Liver (tissue), 8 donors: ENCODE measurements at regions not wholly inside any gene's neighbourhood (a gene's known extent, or its start where the extent isn't known, plus 50 kb on each side); places are given as distances from the start of the nearest gene placed in this dataset.

ENCODE experiments used
- DNase-seq: peaks from one replicate; pipeline ENCODE4 v3.0.0-alpha.2; 2017; ENCODE audit warnings: low spot score
- H3K27ac ChIP-seq, 2 donors: one replicate each; pipeline ENCODE4 v1.7.0; 2013; ENCODE audit warnings: inconsistent platforms in 2 of 2, low read length in 2 of 2, control low read depth in 1 of 2, low read depth in 1 of 2, mild to moderate bottlenecking in 1 of 2
- H3K27me3 ChIP-seq, 4 donors: one replicate each; pipeline versions ENCODE4 v1.6.1 to v1.7.0; 2013; ENCODE audit warnings: low read length in 3 of 4, inconsistent platforms in 1 of 4, mild to moderate bottlenecking in 1 of 4, moderate library complexity in 1 of 4; ENCODE audit not compliant: control insufficient read depth in 4 of 4, insufficient read depth in 4 of 4
- H3K36me3 ChIP-seq, 4 donors: one replicate each; pipeline versions ENCODE4 v1.6.1 to v1.7.0; 2013; ENCODE audit warnings: low read length in 3 of 4, mild to moderate bottlenecking in 3 of 4, low read depth in 1 of 4, moderate library complexity in 1 of 4; ENCODE audit not compliant: control insufficient read depth in 4 of 4, insufficient read depth in 3 of 4
- H3K4me1 ChIP-seq, 4 donors: one replicate each; pipeline versions ENCODE4 v1.6.1 to v1.7.0; 2013; ENCODE audit warnings: low read length in 3 of 4, mild to moderate bottlenecking in 3 of 4, moderate library complexity in 1 of 4; ENCODE audit not compliant: control insufficient read depth in 4 of 4, insufficient read depth in 4 of 4
- H3K4me3 ChIP-seq, 3 donors: one replicate each; pipeline versions ENCODE4 v1.6.1 to v1.7.0; 2013; ENCODE audit warnings: low read length in 3 of 3, control low read depth in 1 of 3, low read depth in 1 of 3, mild to moderate bottlenecking in 1 of 3
- H3K9ac ChIP-seq, 2 donors: one replicate each; pipeline ENCODE4 v1.7.0; 2013; ENCODE audit warnings: low read length in 2 of 2, mild to moderate bottlenecking in 2 of 2, moderate library complexity in 2 of 2, control low read depth in 1 of 2, low read depth in 1 of 2
- H3K9me3 ChIP-seq, 4 donors: one replicate each; pipeline versions ENCODE4 v1.6.1 to v1.7.0; 2013; ENCODE audit warnings: low read length in 3 of 4; ENCODE audit not compliant: control insufficient read depth in 4 of 4
- ATF3 ChIP-seq: IDR thresholded peaks from 2 replicates; pipeline ENCODE4 v1.6.1; 2016; ENCODE audit warnings: antibody characterized with exemption
- CTCF ChIP-seq: fragments of 150-350 bp; IDR thresholded peaks from 2 replicates; pipeline ENCODE4 v1.5.1; 2017; ENCODE audit warnings: improper control_type of control experiment, low read depth, low read length; ENCODE audit not compliant: missing input control
- EGR1 ChIP-seq, 2 donors: IDR thresholded peaks; 2 replicates each; pipeline ENCODE4 v1.6.1; 2016 to 2018; ENCODE audit warnings: antibody characterized with exemption in 2 of 2, low read depth in 2 of 2
- FOXA1 ChIP-seq: IDR thresholded peaks from 2 replicates; pipeline ENCODE4 v1.6.1; 2016; ENCODE audit warnings: antibody characterized with exemption
- FOXA2 ChIP-seq: IDR thresholded peaks from 2 replicates; pipeline ENCODE4 v1.6.1; 2016; ENCODE audit warnings: antibody characterized with exemption
- GABPA ChIP-seq, 2 donors: IDR thresholded peaks in 1 of 2; conservative IDR thresholded peaks in 1 of 2; 2 replicates each; pipeline ENCODE4 v1.6.1; 2016; ENCODE audit warnings: antibody characterized with exemption in 2 of 2, mild to moderate bottlenecking in 1 of 2, moderate library complexity in 1 of 2
- HNF4A ChIP-seq, 2 donors: conservative IDR thresholded peaks; 2 replicates each; pipeline ENCODE4 v1.6.1; 2016; ENCODE audit warnings: antibody characterized with exemption in 2 of 2, mild to moderate bottlenecking in 2 of 2
- HNF4G ChIP-seq: IDR thresholded peaks from 2 replicates; pipeline ENCODE4 v1.6.1; 2016; ENCODE audit warnings: antibody characterized with exemption
- JUND ChIP-seq, 2 donors: IDR thresholded peaks; 2 replicates each; pipeline ENCODE4 v1.6.1; 2016; ENCODE audit warnings: antibody characterized with exemption in 2 of 2
- MAX ChIP-seq: IDR thresholded peaks from 2 replicates; pipeline ENCODE4 v1.6.1; 2016; ENCODE audit warnings: antibody characterized with exemption
- NR2F2 ChIP-seq: IDR thresholded peaks from 2 replicates; pipeline ENCODE4 v1.6.1; 2016; ENCODE audit warnings: antibody characterized with exemption
- RAD21 ChIP-seq, 2 donors: IDR thresholded peaks; 2 replicates each; pipeline ENCODE4 v1.6.1; 2016; ENCODE audit warnings: antibody characterized with exemption in 2 of 2, mild to moderate bottlenecking in 2 of 2
- REST ChIP-seq: IDR thresholded peaks from 2 replicates; pipeline ENCODE4 v1.6.1; 2016; ENCODE audit warnings: antibody characterized with exemption, mild to moderate bottlenecking
- RXRA ChIP-seq, 2 donors: IDR thresholded peaks; 2 replicates each; pipeline ENCODE4 v1.6.1; 2017 to 2018; ENCODE audit warnings: antibody characterized with exemption in 2 of 2, mild to moderate bottlenecking in 1 of 2
- SP1 ChIP-seq: IDR thresholded peaks from 2 replicates; pipeline ENCODE4 v1.6.1; 2018; ENCODE audit warnings: antibody characterized with exemption, mild to moderate bottlenecking
- TAF1 ChIP-seq: conservative IDR thresholded peaks from 2 replicates; pipeline ENCODE4 v1.6.1; 2016; ENCODE audit warnings: antibody characterized with exemption, mild to moderate bottlenecking
- YY1 ChIP-seq: IDR thresholded peaks from 2 replicates; pipeline ENCODE4 v1.6.1; 2016; ENCODE audit warnings: antibody characterized with exemption, mild to moderate bottlenecking
- ZBTB33 ChIP-seq: IDR thresholded peaks from 2 replicates; pipeline ENCODE4 v1.6.1; 2016; ENCODE audit warnings: antibody characterized with exemption
- WGBS: extraction: QIAGEN DNeasy Blood & Tissue Kit; methylation state at CpG from one replicate; pipeline ENCODE4 v1.1.7; 2013; 5-methylcytosine and 5-hydroxymethylcytosine counted together
- donor health status: healthy.
- donor health status: healthy.
- donor health status: healthy.
- donor health status: healthy.
- donor health status: healthy.

GRCh38 chr12:127396734-127397133, 870.2 kb upstream of the TMEM132C start:
- no peak for DNase-seq
- Histone ChIP-seq H3K4me3 (no peak overlapping the region), H3K27ac (no peak overlapping the region), H3K27me3 (peaks cover 0 to 5% (median 2%) of the 10 kb centered on the region in 4 donors), H3K36me3 (no peaks in the 10 kb centered on the region), H3K9ac (no peak overlapping the region), H3K9me3 (no peaks in the 10 kb centered on the region), H3K4me1 (no peaks in the 10 kb centered on the region)
- TF ChIP-seq JUND (IDR thresholded peaks at IDR 0.05) = no peak
- TF ChIP-seq TAF1 = no peak
- TF ChIP-seq RXRA (IDR thresholded peaks at IDR 0.05) = no peak
- no peak for TF ChIP-seq SP1
- no peak for TF ChIP-seq REST
- no peak for TF ChIP-seq ZBTB33
- TF ChIP-seq GABPA (IDR thresholded peaks at IDR 0.05 in 1 of 2, conservative IDR thresholded peaks at IDR 0.05 in 1 of 2) = no peak
- TF ChIP-seq FOXA1 = no peak
- TF ChIP-seq FOXA2 = no peak
- TF ChIP-seq YY1 = no peak
- no peak for TF ChIP-seq HNF4A (conservative IDR thresholded peaks at IDR 0.05)
- TF ChIP-seq ATF3 = no peak
- no peak for TF ChIP-seq CTCF
- no peak for TF ChIP-seq MAX
- TF ChIP-seq EGR1 (IDR thresholded peaks at IDR 0.05; ENCODE audit: low read depth in 2 of 2) = no peak
- no peak for TF ChIP-seq HNF4G
- no peak for TF ChIP-seq RAD21 (IDR thresholded peaks at IDR 0.05)
- no peak for TF ChIP-seq NR2F2
- WGBS = 59% methylated on average over 5 of the region's 5 CpGs
